Endothelial cell of umbilical vein (primary cell): ENCODE measurements at regions not wholly inside any gene's neighbourhood (a gene's known extent, or its start where the extent isn't known, plus 50 kb on each side); places are given as distances from the start of the nearest gene placed in this dataset.

Source experiments
- BruUV-seq: library from RNA; stranded (reverse); fragments of 400-500 nt; replicated peaks from 2 replicates; lab custom pipeline; 2021; lab: Mats Ljungman, UMichigan
- CTCF ChIA-PET: fragments of 300-600, 350-600 bp; sonication (Branson Sonifier 250); formaldehyde crosslinking; loops from one replicate; lab custom pipeline; 2021; ENCODE audit warnings: antibody characterized with exemption, inconsistent platforms; lab: Charles Lee
- POLR2A ChIA-PET: fragments of 300-600, 350-600 bp; sonication (Branson Sonifier 250); formaldehyde crosslinking; loops from one replicate; lab custom pipeline; 2021; ENCODE audit warnings: antibody characterized with exemption, inconsistent platforms; lab: Charles Lee
- DNase-seq: peaks from one replicate; pipeline ENCODE4 v3.0.0-alpha.2; 2011; ENCODE audit warnings: low read depth, low spot score
- FAIRE-seq: peaks from 2 replicates; lab custom pipeline; 2011; peaks lifted over from hg19 to GRCh38; lab: Jason Lieb, UNC
- H2AFZ ChIP-seq: 2 replicates; pipeline ENCODE4 v1.6.0; 2012; ENCODE audit warnings: low read depth, low read length, control low read depth, inconsistent platforms
- H3K27ac ChIP-seq: 2 replicates; pipeline ENCODE4 v1.5.1; 2011; ENCODE audit warnings: low read depth, mild to moderate bottlenecking, control low read depth, low read length, moderate library complexity; ENCODE audit not compliant: insufficient read depth
- H3K27me3 ChIP-seq, 2 experiments: 2 replicates each; pipeline versions ENCODE4 v1.6.0 to v1.6.1; 2011; ENCODE audit warnings: low read length in 2 of 2, mixed read lengths in 1 of 2; ENCODE audit not compliant: control insufficient read depth in 2 of 2, insufficient read depth in 2 of 2
- H3K36me3 ChIP-seq, 2 experiments: 2 replicates in 1 of 2; 3 replicates in 1 of 2; pipeline ENCODE4 v1.5.1; 2011; ENCODE audit warnings: low read length in 2 of 2, mild to moderate bottlenecking in 1 of 2, moderate library complexity in 1 of 2; ENCODE audit not compliant: control insufficient read depth in 2 of 2, insufficient read depth in 2 of 2; ENCODE audit errors: extremely low read depth in 1 of 2
- H3K4me1 ChIP-seq: 3 replicates; pipeline ENCODE4 v1.5.1; 2011; ENCODE audit warnings: mild to moderate bottlenecking, low read length; ENCODE audit not compliant: control insufficient read depth, insufficient read depth; ENCODE audit errors: extremely low read depth
- H3K4me2 ChIP-seq: 2 replicates; pipeline ENCODE4 v1.6.1; 2011; ENCODE audit warnings: low read length, control low read depth, mixed read lengths; ENCODE audit not compliant: insufficient read depth
- H3K4me3 ChIP-seq, 3 experiments: fragments of 200-600 bp in 1 of 3; sonication (generic), shearing (Covaris generic) in 1 of 3; replicated peaks in 1 of 3; 2 replicates each; pipeline ENCODE4 v1.5.1; 2011 to 2016; ENCODE audit warnings: control low read depth in 3 of 3, low read length in 3 of 3, mild to moderate bottlenecking in 2 of 3, inconsistent platforms in 1 of 3, low read depth in 1 of 3, moderate library complexity in 1 of 3; ENCODE audit not compliant: insufficient read depth in 1 of 3
- H3K79me2 ChIP-seq: 2 replicates; pipeline ENCODE4 v1.6.0; 2012; ENCODE audit warnings: low read length, inconsistent platforms; ENCODE audit not compliant: control insufficient read depth, insufficient read depth
- H3K9ac ChIP-seq: replicated peaks from 2 replicates; pipeline ENCODE3; 2011; ENCODE audit warnings: low read length, control low read depth; ENCODE audit not compliant: insufficient read depth; ENCODE audit errors: extremely low read depth
- H3K9me1 ChIP-seq: replicated peaks from 3 replicates; pipeline ENCODE4 v1.6.0; 2011; ENCODE audit warnings: mild to moderate bottlenecking, low read length; ENCODE audit not compliant: control insufficient read depth, insufficient read depth; ENCODE audit errors: extremely low read depth
- H3K9me3 ChIP-seq: replicated peaks from 2 replicates; pipeline ENCODE4 v1.5.1; 2012; ENCODE audit warnings: low read length, inconsistent platforms; ENCODE audit not compliant: control insufficient read depth, insufficient read depth
- H4K20me1 ChIP-seq: replicated peaks from 2 replicates; pipeline ENCODE3; 2011; ENCODE audit warnings: mild to moderate bottlenecking, low read length; ENCODE audit not compliant: control insufficient read depth, insufficient read depth; ENCODE audit errors: extremely low read depth
- CTCF ChIP-seq, 2 donors: IDR thresholded peaks; 1 replicate in 1 of 2; 2 replicates in 1 of 2; pipeline ENCODE4 v1.5.1; 2011; ENCODE audit warnings: low read length in 2 of 2, mild to moderate bottlenecking in 2 of 2, moderate library complexity in 2 of 2, control low read depth in 1 of 2, inconsistent platforms in 1 of 2, low read depth in 1 of 2; ENCODE audit not compliant: insufficient read depth in 1 of 2; ENCODE audit errors: extremely low read depth in 1 of 2
- EZH2 ChIP-seq: IDR thresholded peaks from 2 replicates; pipeline ENCODE4 v1.6.1; 2012; ENCODE audit warnings: borderline replicate concordance, low read depth, mild to moderate bottlenecking, moderate library complexity, low read length, inconsistent platforms; ENCODE audit not compliant: severe bottlenecking
- FOS ChIP-seq: IDR thresholded peaks from 2 replicates; pipeline ENCODE4 v1.6.1; 2011; ENCODE audit warnings: mild to moderate bottlenecking, low read length, moderate library complexity, borderline replicate concordance; ENCODE audit not compliant: insufficient read depth
- GATA2 ChIP-seq: IDR thresholded peaks from 2 replicates; pipeline ENCODE4 v1.7.0; 2011; ENCODE audit warnings: low read depth, mild to moderate bottlenecking, moderate library complexity, mixed read lengths, low read length; ENCODE audit not compliant: insufficient read length, insufficient read depth
- JUN ChIP-seq: IDR thresholded peaks from 2 replicates; pipeline ENCODE4 v1.6.1; 2011; ENCODE audit warnings: borderline replicate concordance, low read depth; ENCODE audit not compliant: insufficient read length, insufficient read depth
- MAX ChIP-seq: IDR thresholded peaks from 2 replicates; pipeline ENCODE4 v1.6.1; 2011; ENCODE audit not compliant: insufficient read depth, insufficient read length
- MYC ChIP-seq: IDR thresholded peaks from one replicate; pipeline ENCODE4 v1.6.1; 2011; ENCODE audit warnings: mild to moderate bottlenecking, low read depth, low read length
- POLR2A ChIP-seq: IDR thresholded peaks from 2 replicates; pipeline ENCODE4 v1.6.1; 2012; ENCODE audit warnings: low read depth, mild to moderate bottlenecking, control low read depth, low read length
- POLR2AphosphoS5 ChIP-seq: IDR thresholded peaks from 2 replicates; pipeline ENCODE4 v1.6.1; 2012; ENCODE audit warnings: low read depth, mild to moderate bottlenecking, control low read depth, low read length, moderate library complexity; ENCODE audit not compliant: insufficient read depth
- dilution Hi-C: fragments of 300-500 bp; cut with MboI; formaldehyde crosslinking; loops from one replicate; pipeline ENCODE4 v1.15.0; 2019; ENCODE audit warnings: low sequenced_read_pairs; ENCODE audit not compliant: extremely low pct_ligation_motif_present
- intact Hi-C: fragments of 100-400 bp; cut with micrococcal nuclease; formaldehyde crosslinking; loops from one replicate; pipeline ENCODE4 v1.10.0; 2022

GRCh38 chr2:2765176-2765800 lies 434.2 kb upstream of the MYT1L start:
- FAIRE-seq: no peak
- H3K9me3 ChIP-seq: peaks cover 6% of the 10 kb centered on the region
- no peak overlapping the region for H3K27ac ChIP-seq
- ChIA-PET CTCF (no interaction called here), POLR2A (no interaction called here)
- no peak overlapping the region for H3K4me2 ChIP-seq
- intact Hi-C loops: no loop called here
- H4K20me1 ChIP-seq: no peaks in the 10 kb centered on the region
- H2AFZ ChIP-seq: no peak overlapping the region
- no peak overlapping the region for H3K4me3 ChIP-seq
- no peaks in the 10 kb centered on the region for H3K27me3 ChIP-seq
- no peaks in the 10 kb centered on the region for H3K4me1 ChIP-seq
- H3K36me3 ChIP-seq: no peaks in the 10 kb centered on the region
- no TSS peak for BruUV-seq
- TF ChIP-seq GATA2: no peak
- TF ChIP-seq POLR2A: no peak
- TF ChIP-seq JUN: no peak
- no peak for TF ChIP-seq CTCF (IDR thresholded peaks at IDR 0.05; ENCODE audit: extremely low read depth in 1 of 2, insufficient read depth in 1 of 2, low read depth in 1 of 2, low read length in 2 of 2)
- TF ChIP-seq EZH2: no peak
- TF ChIP-seq FOS: no peak
- TF ChIP-seq MYC: no peak
- no peak for TF ChIP-seq MAX
- TF ChIP-seq POLR2AphosphoS5: no peak
- H3K9ac ChIP-seq: no peak overlapping the region
- H3K9me1 ChIP-seq: no peaks in the 10 kb centered on the region
- H3K79me2 ChIP-seq: no peaks in the 10 kb centered on the region
- no peak for DNase-seq
- dilution Hi-C loops: no loop called here
